GM23338 (cell line): ENCODE measurements at regions not wholly inside any gene's neighbourhood (a gene's known extent, or its start where the extent isn't known, plus 50 kb on each side); places are given as distances from the start of the nearest gene placed in this dataset.

ENCODE experiments used
- ATAC-seq: fragments of 200-7000 bp; cut with Tn5 transposase; 3 replicates; pipeline ENCODE4 v1.9.1; 2020
- DNase-seq: peaks from one replicate; pipeline ENCODE4 v3.0.0-alpha.2; 2015; ENCODE audit warnings: low spot score
- H2AFZ ChIP-seq: fragments of 200-600 bp; sonication (generic); 2 replicates; pipeline ENCODE4 v1.8.0; 2016; ENCODE audit warnings: antibody characterized with exemption, mild to moderate bottlenecking, moderate library complexity
- H3F3A ChIP-seq: fragments of 200-600 bp; sonication (generic); replicated peaks from 2 replicates; pipeline ENCODE4 v1.8.0; 2017; ENCODE audit warnings: antibody characterized with exemption, mixed run types, low read depth
- H3K27ac ChIP-seq: fragments of 200-600 bp; sonication (generic); 2 replicates; pipeline ENCODE4 v1.6.1; 2016; ENCODE audit warnings: low read depth
- H3K27me3 ChIP-seq: fragments of 200-600 bp; sonication (generic); 2 replicates; pipeline ENCODE4 v1.8.0; 2016; ENCODE audit warnings: mild to moderate bottlenecking, mixed run types, moderate library complexity; ENCODE audit not compliant: insufficient read depth
- H3K36me3 ChIP-seq: fragments of 200-600 bp; sonication (generic); 2 replicates; pipeline ENCODE4 v1.8.0; 2016; ENCODE audit warnings: mild to moderate bottlenecking; ENCODE audit not compliant: insufficient read depth
- H3K4me1 ChIP-seq: fragments of 200-600 bp; sonication (generic); 2 replicates; pipeline ENCODE4 v1.8.0; 2016; ENCODE audit warnings: mild to moderate bottlenecking, moderate library complexity; ENCODE audit not compliant: insufficient read depth
- H3K4me2 ChIP-seq: fragments of 200-600 bp; sonication (generic); 2 replicates; pipeline ENCODE4 v1.7.1; 2017; ENCODE audit warnings: mixed run types
- H3K4me3 ChIP-seq: fragments of 200-600 bp; sonication (generic); 2 replicates; pipeline ENCODE4 v1.6.1; 2016; ENCODE audit warnings: mixed run types
- H3K79me2 ChIP-seq: fragments of 200-600 bp; sonication (generic); replicated peaks from 2 replicates; pipeline ENCODE4 v1.8.0; 2017; ENCODE audit warnings: mild to moderate bottlenecking; ENCODE audit not compliant: insufficient read depth
- H3K9me2 ChIP-seq: fragments of 200-600 bp; sonication (generic); 2 replicates; pipeline ENCODE4 v1.8.0; 2017; ENCODE audit not compliant: insufficient read depth
- H4K20me1 ChIP-seq: fragments of 200-600 bp; sonication (generic); replicated peaks from 2 replicates; pipeline ENCODE4 v1.8.0; 2017; ENCODE audit warnings: mild to moderate bottlenecking; ENCODE audit not compliant: insufficient read depth
- H3K27ac Mint-ChIP-seq: 2 replicates; pipeline ENCODE4 v1.8.0; 2020; ENCODE audit warnings: inconsistent platforms, mild to moderate bottlenecking, moderate library complexity, mixed read lengths
- H3K27me3 Mint-ChIP-seq: 3 replicates; pipeline ENCODE4 v1.8.0; 2022; ENCODE audit warnings: low read depth, mild to moderate bottlenecking, moderate library complexity, mixed read lengths, inconsistent platforms; ENCODE audit not compliant: insufficient read depth, poor library complexity
- H3K36me3 Mint-ChIP-seq: 3 replicates; pipeline ENCODE4 v1.8.0; 2021; ENCODE audit warnings: low read depth, mild to moderate bottlenecking, inconsistent platforms, moderate library complexity, mixed read lengths
- H3K4me1 Mint-ChIP-seq: 3 replicates; pipeline ENCODE4 v1.8.0; 2020; ENCODE audit warnings: mild to moderate bottlenecking, inconsistent platforms, mixed read lengths
- H3K4me3 Mint-ChIP-seq: 3 replicates; pipeline ENCODE4 v1.8.0; 2021; ENCODE audit warnings: moderate library complexity, mild to moderate bottlenecking, inconsistent platforms, mixed read lengths
- H3K9me3 Mint-ChIP-seq: 3 replicates; pipeline ENCODE4 v1.8.0; 2020; ENCODE audit warnings: moderate library complexity, mild to moderate bottlenecking, inconsistent platforms, mixed read lengths
- CREB1 ChIP-seq: fragments of 250-450 bp; sonication (Bioruptor Pico); IDR thresholded peaks from 2 replicates; pipeline ENCODE4 v1.5.0; 2020; ENCODE audit warnings: low read depth, mild to moderate bottlenecking, moderate library complexity
- EZH2phosphoT487 ChIP-seq: fragments of 200-600 bp; sonication (generic); IDR thresholded peaks from one replicate; pipeline ENCODE4 v1.8.1; 2018; ENCODE audit warnings: antibody characterized with exemption; ENCODE audit not compliant: unreplicated experiment
- JUNB ChIP-seq: IDR thresholded peaks from one replicate; pipeline ENCODE4 v1.6.1; 2016; ENCODE audit warnings: antibody characterized with exemption; ENCODE audit not compliant: unreplicated experiment
- NANOG ChIP-seq: IDR thresholded peaks from 2 replicates; pipeline ENCODE4 v1.6.1; 2016; ENCODE audit warnings: antibody characterized with exemption, borderline replicate concordance
- POLR2AphosphoS5 ChIP-seq: IDR thresholded peaks from 2 replicates; pipeline ENCODE4 v1.6.1; 2016; ENCODE audit warnings: antibody characterized with exemption, low read depth
- STAT1 ChIP-seq: IDR thresholded peaks from one replicate; pipeline ENCODE4 v1.6.1; 2016; ENCODE audit warnings: antibody characterized with exemption; ENCODE audit not compliant: unreplicated experiment
- ZNF114 ChIP-seq: fragments of 250-450 bp; sonication (Bioruptor Pico); IDR thresholded peaks from 2 replicates; pipeline ENCODE4 v1.5.0; 2020; ENCODE audit warnings: mild to moderate bottlenecking, moderate library complexity
- ZNF331 ChIP-seq: fragments of 250-450 bp; sonication (Bioruptor Pico); IDR thresholded peaks from 2 replicates; pipeline ENCODE4 v1.5.0; 2020; ENCODE audit warnings: low read depth, mild to moderate bottlenecking, moderate library complexity
- TF ChIP-seq, protein P1 (sequence below): IDR thresholded peaks from one replicate; pipeline ENCODE4 v1.6.1; 2018; ENCODE audit warnings: antibody characterized with exemption; ENCODE audit not compliant: unreplicated experiment
- TF ChIP-seq, protein P2 (sequence below): IDR thresholded peaks from 2 replicates; pipeline ENCODE4 v1.6.1; 2016; ENCODE audit warnings: antibody characterized with exemption
- TF ChIP-seq, protein P3 (sequence below), 2 experiments: fragments of 200-600 bp in 1 of 2; sonication (generic) in 1 of 2; conservative IDR thresholded peaks; 2 replicates each; pipeline versions ENCODE4 v1.5.1 to v1.6.1; 2016 to 2017; ENCODE audit warnings: antibody characterized with exemption in 2 of 2, low read depth in 2 of 2, mild to moderate bottlenecking in 2 of 2, moderate library complexity in 1 of 2
- TF ChIP-seq, protein P4 (sequence below): fragments of 250-450 bp; sonication (Bioruptor Pico); IDR thresholded peaks from 2 replicates; pipeline ENCODE4 v1.5.0; 2020; ENCODE audit warnings: mild to moderate bottlenecking, moderate library complexity

DNA sequence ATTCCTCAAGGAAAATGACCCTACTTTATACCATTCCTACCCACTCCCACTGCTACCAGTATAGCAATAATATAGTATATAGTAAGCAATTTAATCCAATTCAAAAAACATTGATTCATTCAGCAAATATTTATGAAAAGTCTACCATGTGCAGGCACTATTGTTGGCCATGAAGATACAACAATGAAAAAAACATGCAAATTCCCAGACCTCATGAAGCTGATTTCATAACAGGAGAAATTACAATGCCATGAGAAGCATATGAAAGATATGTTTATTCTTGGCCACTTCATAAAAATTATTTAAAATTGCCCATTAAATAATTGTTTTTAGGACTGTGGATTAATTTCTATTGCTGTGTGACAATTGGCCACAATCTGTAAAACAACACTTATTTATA lies 315.8 kb upstream of the COL8A1 start (continued):
- TF ChIP-seq, protein P1, sequence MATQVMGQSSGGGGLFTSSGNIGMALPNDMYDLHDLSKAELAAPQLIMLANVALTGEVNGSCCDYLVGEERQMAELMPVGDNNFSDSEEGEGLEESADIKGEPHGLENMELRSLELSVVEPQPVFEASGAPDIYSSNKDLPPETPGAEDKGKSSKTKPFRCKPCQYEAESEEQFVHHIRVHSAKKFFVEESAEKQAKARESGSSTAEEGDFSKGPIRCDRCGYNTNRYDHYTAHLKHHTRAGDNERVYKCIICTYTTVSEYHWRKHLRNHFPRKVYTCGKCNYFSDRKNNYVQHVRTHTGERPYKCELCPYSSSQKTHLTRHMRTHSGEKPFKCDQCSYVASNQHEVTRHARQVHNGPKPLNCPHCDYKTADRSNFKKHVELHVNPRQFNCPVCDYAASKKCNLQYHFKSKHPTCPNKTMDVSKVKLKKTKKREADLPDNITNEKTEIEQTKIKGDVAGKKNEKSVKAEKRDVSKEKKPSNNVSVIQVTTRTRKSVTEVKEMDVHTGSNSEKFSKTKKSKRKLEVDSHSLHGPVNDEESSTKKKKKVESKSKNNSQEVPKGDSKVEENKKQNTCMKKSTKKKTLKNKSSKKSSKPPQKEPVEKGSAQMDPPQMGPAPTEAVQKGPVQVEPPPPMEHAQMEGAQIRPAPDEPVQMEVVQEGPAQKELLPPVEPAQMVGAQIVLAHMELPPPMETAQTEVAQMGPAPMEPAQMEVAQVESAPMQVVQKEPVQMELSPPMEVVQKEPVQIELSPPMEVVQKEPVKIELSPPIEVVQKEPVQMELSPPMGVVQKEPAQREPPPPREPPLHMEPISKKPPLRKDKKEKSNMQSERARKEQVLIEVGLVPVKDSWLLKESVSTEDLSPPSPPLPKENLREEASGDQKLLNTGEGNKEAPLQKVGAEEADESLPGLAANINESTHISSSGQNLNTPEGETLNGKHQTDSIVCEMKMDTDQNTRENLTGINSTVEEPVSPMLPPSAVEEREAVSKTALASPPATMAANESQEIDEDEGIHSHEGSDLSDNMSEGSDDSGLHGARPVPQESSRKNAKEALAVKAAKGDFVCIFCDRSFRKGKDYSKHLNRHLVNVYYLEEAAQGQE = no peak
- no peak for TF ChIP-seq ZNF114
- TF ChIP-seq, protein P2, sequence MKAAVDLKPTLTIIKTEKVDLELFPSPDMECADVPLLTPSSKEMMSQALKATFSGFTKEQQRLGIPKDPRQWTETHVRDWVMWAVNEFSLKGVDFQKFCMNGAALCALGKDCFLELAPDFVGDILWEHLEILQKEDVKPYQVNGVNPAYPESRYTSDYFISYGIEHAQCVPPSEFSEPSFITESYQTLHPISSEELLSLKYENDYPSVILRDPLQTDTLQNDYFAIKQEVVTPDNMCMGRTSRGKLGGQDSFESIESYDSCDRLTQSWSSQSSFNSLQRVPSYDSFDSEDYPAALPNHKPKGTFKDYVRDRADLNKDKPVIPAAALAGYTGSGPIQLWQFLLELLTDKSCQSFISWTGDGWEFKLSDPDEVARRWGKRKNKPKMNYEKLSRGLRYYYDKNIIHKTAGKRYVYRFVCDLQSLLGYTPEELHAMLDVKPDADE = no peak
- no peak for TF ChIP-seq JUNB
- TF ChIP-seq, protein P3, sequence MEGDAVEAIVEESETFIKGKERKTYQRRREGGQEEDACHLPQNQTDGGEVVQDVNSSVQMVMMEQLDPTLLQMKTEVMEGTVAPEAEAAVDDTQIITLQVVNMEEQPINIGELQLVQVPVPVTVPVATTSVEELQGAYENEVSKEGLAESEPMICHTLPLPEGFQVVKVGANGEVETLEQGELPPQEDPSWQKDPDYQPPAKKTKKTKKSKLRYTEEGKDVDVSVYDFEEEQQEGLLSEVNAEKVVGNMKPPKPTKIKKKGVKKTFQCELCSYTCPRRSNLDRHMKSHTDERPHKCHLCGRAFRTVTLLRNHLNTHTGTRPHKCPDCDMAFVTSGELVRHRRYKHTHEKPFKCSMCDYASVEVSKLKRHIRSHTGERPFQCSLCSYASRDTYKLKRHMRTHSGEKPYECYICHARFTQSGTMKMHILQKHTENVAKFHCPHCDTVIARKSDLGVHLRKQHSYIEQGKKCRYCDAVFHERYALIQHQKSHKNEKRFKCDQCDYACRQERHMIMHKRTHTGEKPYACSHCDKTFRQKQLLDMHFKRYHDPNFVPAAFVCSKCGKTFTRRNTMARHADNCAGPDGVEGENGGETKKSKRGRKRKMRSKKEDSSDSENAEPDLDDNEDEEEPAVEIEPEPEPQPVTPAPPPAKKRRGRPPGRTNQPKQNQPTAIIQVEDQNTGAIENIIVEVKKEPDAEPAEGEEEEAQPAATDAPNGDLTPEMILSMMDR (conservative IDR thresholded peaks at IDR 0.05; ENCODE audit: low read depth in 2 of 2) = no peak
- TF ChIP-seq POLR2AphosphoS5 = no peak
- no peak for TF ChIP-seq STAT1

DNA sequence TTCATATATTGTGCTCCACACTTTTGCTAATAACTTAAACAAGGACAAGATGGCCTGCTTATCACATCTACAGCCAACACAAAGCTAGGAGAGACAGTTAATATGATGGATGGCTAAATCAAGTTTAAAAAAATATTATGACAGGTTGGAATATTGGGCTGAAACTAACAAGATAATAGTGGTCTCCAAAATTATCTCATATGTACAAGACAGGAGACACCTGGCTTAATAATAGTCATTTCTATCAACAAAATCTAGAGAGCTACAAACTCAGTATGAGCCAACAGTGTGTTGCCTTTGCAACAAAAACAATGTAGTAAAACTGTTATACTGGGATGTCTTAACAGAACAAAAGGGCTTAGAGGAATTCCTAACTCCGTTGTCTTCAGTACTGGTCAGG lies 317.1 kb upstream of the COL8A1 start:
- Histone ChIP-seq H3K27ac (no peak overlapping the region), H2AFZ (no peak overlapping the region), H3K4me2 (no peak overlapping the region), H3K27me3 (no peaks in the 10 kb centered on the region), H3K4me3 (no peak overlapping the region), H4K20me1 (no peaks in the 10 kb centered on the region), H3K79me2 (no peaks in the 10 kb centered on the region), H3K9me2 (no peaks in the 10 kb centered on the region; the same call in 1 of the 2 replicates), H3F3A (no peaks in the 10 kb centered on the region), H3K4me1 (no peaks in the 10 kb centered on the region), H3K36me3 (no peaks in the 10 kb centered on the region)
- ATAC-seq = no peak
- H3K4me1 Mint-ChIP-seq = no peaks in the 10 kb centered on the region
- H3K27me3 Mint-ChIP-seq = no peaks in the 10 kb centered on the region
- no peak overlapping the region for H3K27ac Mint-ChIP-seq
- H3K9me3 Mint-ChIP-seq = no peaks in the 10 kb centered on the region
- H3K36me3 Mint-ChIP-seq = no peaks in the 10 kb centered on the region
- H3K4me3 Mint-ChIP-seq = no peak overlapping the region
- no peak for DNase-seq
- no peak for TF ChIP-seq NANOG
- no peak for TF ChIP-seq EZH2phosphoT487
- TF ChIP-seq, protein P4, sequence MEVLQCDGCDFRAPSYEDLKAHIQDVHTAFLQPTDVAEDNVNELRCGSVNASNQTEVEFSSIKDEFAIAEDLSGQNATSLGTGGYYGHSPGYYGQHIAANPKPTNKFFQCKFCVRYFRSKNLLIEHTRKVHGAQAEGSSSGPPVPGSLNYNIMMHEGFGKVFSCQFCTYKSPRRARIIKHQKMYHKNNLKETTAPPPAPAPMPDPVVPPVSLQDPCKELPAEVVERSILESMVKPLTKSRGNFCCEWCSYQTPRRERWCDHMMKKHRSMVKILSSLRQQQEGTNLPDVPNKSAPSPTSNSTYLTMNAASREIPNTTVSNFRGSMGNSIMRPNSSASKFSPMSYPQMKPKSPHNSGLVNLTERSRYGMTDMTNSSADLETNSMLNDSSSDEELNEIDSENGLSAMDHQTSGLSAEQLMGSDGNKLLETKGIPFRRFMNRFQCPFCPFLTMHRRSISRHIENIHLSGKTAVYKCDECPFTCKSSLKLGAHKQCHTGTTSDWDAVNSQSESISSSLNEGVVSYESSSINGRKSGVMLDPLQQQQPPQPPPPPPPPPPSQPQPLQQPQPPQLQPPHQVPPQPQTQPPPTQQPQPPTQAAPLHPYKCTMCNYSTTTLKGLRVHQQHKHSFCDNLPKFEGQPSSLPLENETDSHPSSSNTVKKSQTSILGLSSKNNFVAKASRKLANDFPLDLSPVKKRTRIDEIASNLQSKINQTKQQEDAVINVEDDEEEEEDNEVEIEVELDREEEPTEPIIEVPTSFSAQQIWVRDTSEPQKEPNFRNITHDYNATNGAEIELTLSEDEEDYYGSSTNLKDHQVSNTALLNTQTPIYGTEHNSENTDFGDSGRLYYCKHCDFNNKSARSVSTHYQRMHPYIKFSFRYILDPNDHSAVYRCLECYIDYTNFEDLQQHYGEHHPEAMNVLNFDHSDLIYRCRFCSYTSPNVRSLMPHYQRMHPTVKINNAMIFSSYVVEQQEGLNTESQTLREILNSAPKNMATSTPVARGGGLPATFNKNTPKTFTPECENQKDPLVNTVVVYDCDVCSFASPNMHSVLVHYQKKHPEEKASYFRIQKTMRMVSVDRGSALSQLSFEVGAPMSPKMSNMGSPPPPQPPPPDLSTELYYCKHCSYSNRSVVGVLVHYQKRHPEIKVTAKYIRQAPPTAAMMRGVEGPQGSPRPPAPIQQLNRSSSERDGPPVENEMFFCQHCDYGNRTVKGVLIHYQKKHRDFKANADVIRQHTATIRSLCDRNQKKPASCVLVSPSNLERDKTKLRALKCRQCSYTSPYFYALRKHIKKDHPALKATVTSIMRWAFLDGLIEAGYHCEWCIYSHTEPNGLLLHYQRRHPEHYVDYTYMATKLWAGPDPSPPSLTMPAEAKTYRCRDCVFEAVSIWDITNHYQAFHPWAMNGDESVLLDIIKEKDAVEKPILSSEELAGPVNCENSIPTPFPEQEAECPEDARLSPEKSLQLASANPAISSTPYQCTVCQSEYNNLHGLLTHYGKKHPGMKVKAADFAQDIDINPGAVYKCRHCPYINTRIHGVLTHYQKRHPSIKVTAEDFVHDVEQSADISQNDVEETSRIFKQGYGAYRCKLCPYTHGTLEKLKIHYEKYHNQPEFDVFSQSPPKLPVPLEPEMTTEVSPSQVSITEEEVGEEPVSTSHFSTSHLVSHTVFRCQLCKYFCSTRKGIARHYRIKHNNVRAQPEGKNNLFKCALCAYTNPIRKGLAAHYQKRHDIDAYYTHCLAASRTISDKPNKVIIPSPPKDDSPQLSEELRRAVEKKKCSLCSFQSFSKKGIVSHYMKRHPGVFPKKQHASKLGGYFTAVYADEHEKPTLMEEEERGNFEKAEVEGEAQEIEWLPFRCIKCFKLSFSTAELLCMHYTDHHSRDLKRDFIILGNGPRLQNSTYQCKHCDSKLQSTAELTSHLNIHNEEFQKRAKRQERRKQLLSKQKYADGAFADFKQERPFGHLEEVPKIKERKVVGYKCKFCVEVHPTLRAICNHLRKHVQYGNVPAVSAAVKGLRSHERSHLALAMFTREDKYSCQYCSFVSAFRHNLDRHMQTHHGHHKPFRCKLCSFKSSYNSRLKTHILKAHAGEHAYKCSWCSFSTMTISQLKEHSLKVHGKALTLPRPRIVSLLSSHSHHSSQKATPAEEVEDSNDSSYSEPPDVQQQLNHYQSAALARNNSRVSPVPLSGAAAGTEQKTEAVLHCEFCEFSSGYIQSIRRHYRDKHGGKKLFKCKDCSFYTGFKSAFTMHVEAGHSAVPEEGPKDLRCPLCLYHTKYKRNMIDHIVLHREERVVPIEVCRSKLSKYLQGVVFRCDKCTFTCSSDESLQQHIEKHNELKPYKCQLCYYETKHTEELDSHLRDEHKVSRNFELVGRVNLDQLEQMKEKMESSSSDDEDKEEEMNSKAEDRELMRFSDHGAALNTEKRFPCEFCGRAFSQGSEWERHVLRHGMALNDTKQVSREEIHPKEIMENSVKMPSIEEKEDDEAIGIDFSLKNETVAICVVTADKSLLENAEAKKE = no peak
- no peak for TF ChIP-seq ZNF331 (CRISPR knock-in tag)
- TF ChIP-seq JUNB = no peak
- TF ChIP-seq, protein P2 = no peak
- no peak for TF ChIP-seq ZNF114
- TF ChIP-seq CREB1 (CRISPR knock-in tag) = no peak
